ENCODE measurements at regions not wholly inside any gene's neighbourhood (a gene's known extent, or its start where the extent isn't known, plus 50 kb on each side); places are given as distances from the start of the nearest gene placed in this dataset.

GRCh38 chr2:183803596-183803995, 679.4 kb downstream of the NUP35 start:
- intact Hi-C loops (cut with DNase I) = no loop called here
- DNase-seq (ENCODE audit: extremely low spot score) = no peak
- no peaks in the 10 kb centered on the region for H3K27me3 ChIP-seq
- TF ChIP-seq POLR2A (IDR thresholded peaks at IDR 0.05; ENCODE audit: low read depth) (no peak), EP300 (IDR thresholded peaks at IDR 0.05) (no peak), CTCF (IDR thresholded peaks at IDR 0.05) (no peak), POLR2AphosphoS5 (IDR thresholded peaks at IDR 0.05) (no peak)
- no peak overlapping the region for H3K4me3 ChIP-seq
- H3K36me3 ChIP-seq = no peaks in the 10 kb centered on the region
- H3K9me3 ChIP-seq = peaks cover 0 to 5% (median 2%) of the 10 kb centered on the region in 4 donors
- no peaks in the 10 kb centered on the region for H3K4me1 ChIP-seq
- H3K27ac ChIP-seq (replicated peaks in 1 of 4) = no peak overlapping the region

GRCh38 chr2:183807870-183808269, 683.6 kb downstream of the NUP35 start:
- 90% methylated on average over 3 of the region's 3 CpGs for WGBS
- Histone ChIP-seq H3K4me1 (no peaks in the 10 kb centered on the region), H3K36me3 (no peaks in the 10 kb centered on the region), H3K9me3 (no peaks in the 10 kb centered on the region), H3K4me3 (no peak overlapping the region), H3K27me3 (no peaks in the 10 kb centered on the region), H3K27ac (replicated peaks in 1 of 4) (no peak overlapping the region)
- intact Hi-C loops (cut with DNase I) = no loop called here
- TF ChIP-seq CTCF (IDR thresholded peaks at IDR 0.05) (no peak), EP300 (IDR thresholded peaks at IDR 0.05) (no peak), POLR2A (IDR thresholded peaks at IDR 0.05; ENCODE audit: low read depth) (no peak), POLR2AphosphoS5 (IDR thresholded peaks at IDR 0.05) (no peak)
- DNase-seq (ENCODE audit: extremely low spot score) = no peak

- Histone ChIP-seq H3K9me3 (no peaks in the 10 kb centered on the region), H3K4me1 (no peaks in the 10 kb centered on the region), H3K4me3 (no peak overlapping the region), H3K27me3 (no peaks in the 10 kb centered on the region), H3K36me3 (no peaks in the 10 kb centered on the region), H3K27ac (replicated peaks in 1 of 4) (no peak overlapping the region)
- intact Hi-C loops (cut with DNase I) = no loop called here
- DNase-seq (ENCODE audit: extremely low spot score) = no peak
- 90% methylated on average over 3 of the region's 3 CpGs for WGBS
- TF ChIP-seq POLR2A (IDR thresholded peaks at IDR 0.05; ENCODE audit: low read depth) (no peak), POLR2AphosphoS5 (IDR thresholded peaks at IDR 0.05) (no peak), CTCF (IDR thresholded peaks at IDR 0.05) (no peak), EP300 (IDR thresholded peaks at IDR 0.05) (no peak)
Measured at GRCh38 chr2:183809404-183809803, 685.2 kb downstream of the NUP35 start.

- 83% methylated on average over 1 of the region's 1 CpG for WGBS
Measured at GRCh38 chr2:183811281-183811680, 687.0 kb downstream of the NUP35 start.

More at GRCh38 chr2:183811281-183811680, 687.0 kb downstream of the NUP35 start:
- H3K36me3 ChIP-seq = no peaks in the 10 kb centered on the region
- no peaks in the 10 kb centered on the region for H3K4me1 ChIP-seq
- intact Hi-C loops (cut with DNase I) = no loop called here
- DNase-seq (ENCODE audit: extremely low spot score) = no peak
- no peaks in the 10 kb centered on the region for H3K27me3 ChIP-seq
- no peaks in the 10 kb centered on the region for H3K9me3 ChIP-seq
- no peak overlapping the region for H3K27ac ChIP-seq (replicated peaks in 1 of 4)
- TF ChIP-seq CTCF (IDR thresholded peaks at IDR 0.05) (no peak), POLR2AphosphoS5 (IDR thresholded peaks at IDR 0.05) (no peak), POLR2A (IDR thresholded peaks at IDR 0.05; ENCODE audit: low read depth) (no peak), EP300 (IDR thresholded peaks at IDR 0.05) (no peak)
- H3K4me3 ChIP-seq = no peak overlapping the region

Measured in esophagus muscularis mucosa (tissue), 4 donors.